Ovary (tissue), 7 donors: ENCODE measurements at regions not wholly inside any gene's neighbourhood (a gene's known extent, or its start where the extent isn't known, plus 50 kb on each side); places are given as distances from the start of the nearest gene placed in this dataset.

ENCODE experiments used
- DNase-seq, 5 donors: peaks; one replicate each; pipeline ENCODE4 v3.0.0-alpha.2; 2019 to 2020
- H3K27ac ChIP-seq, 2 donors: fragments of 200-600 bp; one replicate each; pipeline versions ENCODE4 v1.5.1 to v1.8.0; 2019 to 2022
- H3K27me3 ChIP-seq: fragments of 200-600 bp; one replicate; pipeline ENCODE4 v1.8.0; 2022
- H3K36me3 ChIP-seq: fragments of 200-600 bp; sonication (generic); one replicate; pipeline ENCODE4 v1.5.1; 2019
- H3K4me1 ChIP-seq: one replicate; pipeline ENCODE4 v1.8.1; 2013; ENCODE audit warnings: mild to moderate bottlenecking, moderate library complexity; ENCODE audit not compliant: insufficient read depth
- H3K4me3 ChIP-seq: fragments of 200-600 bp; sonication (generic); one replicate; pipeline ENCODE4 v1.5.1; 2017
- H3K9me3 ChIP-seq, 2 donors: fragments of 200-600 bp in 1 of 2; sonication (generic) in 1 of 2; one replicate each; pipeline versions ENCODE4 v1.5.1 to v1.8.1; 2013 to 2019; ENCODE audit warnings: mild to moderate bottlenecking in 1 of 2, moderate library complexity in 1 of 2
- EP300 ChIP-seq: sonication (generic); formaldehyde crosslinking; IDR thresholded peaks from one replicate; pipeline ENCODE4 v1.6.1; 2017; ENCODE audit warnings: antibody characterized with exemption
- POLR2A ChIP-seq: fragments of 450-650 bp; IDR thresholded peaks from one replicate; pipeline ENCODE4 v1.6.1; 2017; ENCODE audit warnings: antibody characterized with exemption, mild to moderate bottlenecking, moderate library complexity
- WGBS, 3 donors: extraction: QIAGEN DNeasy Blood & Tissue Kit in 1 of 3; methylation state at CpG; one replicate each; pipeline versions ENCODE4 v1.1.5 to v1.1.7; 2013 to 2017; 5-methylcytosine and 5-hydroxymethylcytosine counted together
- intact Hi-C, 4 donors: fragments of 100-400 bp; cut with DNase I; formaldehyde crosslinking; loops; one replicate each; pipeline versions ENCODE4 v1.11.0 to v1.15.1; 2022 to 2023
- TF ChIP-seq, protein P1 (sequence below), 3 donors: fragments of 450-650 bp in 2 of 3; fragments of 200-600 bp in 1 of 3; IDR thresholded peaks; one replicate each; pipeline versions ENCODE4 v1.5.1 to v1.8.0; 2016 to 2022; ENCODE audit warnings: antibody characterized with exemption in 3 of 3, mild to moderate bottlenecking in 1 of 3
- donor health status: DM: no; HTN: no; CAD: no; lungs with moderate emphysema.
- donor health status: DM: no; HTN: no; CAD: no.
- donor health status: Bipolar disorder and iron deficiency.
- donor health status: DM: no; HTN: no; CAD: no.
- donor health status: DM: yes; HTN: yes; CAD: no.

DNA sequence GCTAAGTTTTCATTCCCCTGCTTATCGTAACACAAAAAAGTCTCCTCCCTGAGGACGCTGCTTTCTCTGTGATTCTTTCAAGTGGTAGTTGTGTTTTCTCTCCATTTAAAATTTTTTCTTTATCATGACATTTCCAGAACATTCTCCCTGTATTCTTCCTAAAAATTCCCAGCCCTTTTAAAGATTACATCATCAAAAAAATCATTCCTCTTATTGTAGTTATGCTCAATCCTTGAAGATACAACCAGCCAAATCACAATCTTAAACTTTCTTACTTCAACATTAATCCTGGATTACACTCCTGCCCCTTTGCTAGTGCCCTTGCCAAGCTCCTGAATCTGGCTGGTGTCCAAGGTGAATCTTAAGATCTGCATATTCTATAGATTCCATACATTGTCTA is 163.7 kb upstream of the CBLB start:
- Histone ChIP-seq H3K4me1 (no peaks in the 10 kb centered on the region), H3K36me3 (no peaks in the 10 kb centered on the region), H3K27ac (no peak overlapping the region), H3K9me3 (no peaks in the 10 kb centered on the region), H3K27me3 (no peaks in the 10 kb centered on the region), H3K4me3 (no peak overlapping the region)
- WGBS, 3 donors: 86 to 94% (median 89%) methylated on average over 2 of the region's 2 CpGs
- intact Hi-C loops: no loop called here
- TF ChIP-seq, protein P1, sequence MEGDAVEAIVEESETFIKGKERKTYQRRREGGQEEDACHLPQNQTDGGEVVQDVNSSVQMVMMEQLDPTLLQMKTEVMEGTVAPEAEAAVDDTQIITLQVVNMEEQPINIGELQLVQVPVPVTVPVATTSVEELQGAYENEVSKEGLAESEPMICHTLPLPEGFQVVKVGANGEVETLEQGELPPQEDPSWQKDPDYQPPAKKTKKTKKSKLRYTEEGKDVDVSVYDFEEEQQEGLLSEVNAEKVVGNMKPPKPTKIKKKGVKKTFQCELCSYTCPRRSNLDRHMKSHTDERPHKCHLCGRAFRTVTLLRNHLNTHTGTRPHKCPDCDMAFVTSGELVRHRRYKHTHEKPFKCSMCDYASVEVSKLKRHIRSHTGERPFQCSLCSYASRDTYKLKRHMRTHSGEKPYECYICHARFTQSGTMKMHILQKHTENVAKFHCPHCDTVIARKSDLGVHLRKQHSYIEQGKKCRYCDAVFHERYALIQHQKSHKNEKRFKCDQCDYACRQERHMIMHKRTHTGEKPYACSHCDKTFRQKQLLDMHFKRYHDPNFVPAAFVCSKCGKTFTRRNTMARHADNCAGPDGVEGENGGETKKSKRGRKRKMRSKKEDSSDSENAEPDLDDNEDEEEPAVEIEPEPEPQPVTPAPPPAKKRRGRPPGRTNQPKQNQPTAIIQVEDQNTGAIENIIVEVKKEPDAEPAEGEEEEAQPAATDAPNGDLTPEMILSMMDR (IDR thresholded peaks at IDR 0.05): no peak
- TF ChIP-seq EP300 (no peak), POLR2A (no peak)
- DNase-seq: no peak

GRCh38 chr3:106033654-106034053 is 164.8 kb upstream of the CBLB start:
- Histone ChIP-seq H3K4me3 (no peak overlapping the region), H3K27me3 (no peaks in the 10 kb centered on the region), H3K9me3 (no peaks in the 10 kb centered on the region), H3K27ac (no peak overlapping the region), H3K36me3 (no peaks in the 10 kb centered on the region), H3K4me1 (no peaks in the 10 kb centered on the region)
- TF ChIP-seq, protein P1 (IDR thresholded peaks at IDR 0.05): no peak
- no peak for TF ChIP-seq EP300
- 94 to 96% (median 95%) methylated on average over 2 of the region's 2 CpGs for WGBS, 3 donors
- DNase-seq: no peak
- intact Hi-C loops: no loop called here

DNA sequence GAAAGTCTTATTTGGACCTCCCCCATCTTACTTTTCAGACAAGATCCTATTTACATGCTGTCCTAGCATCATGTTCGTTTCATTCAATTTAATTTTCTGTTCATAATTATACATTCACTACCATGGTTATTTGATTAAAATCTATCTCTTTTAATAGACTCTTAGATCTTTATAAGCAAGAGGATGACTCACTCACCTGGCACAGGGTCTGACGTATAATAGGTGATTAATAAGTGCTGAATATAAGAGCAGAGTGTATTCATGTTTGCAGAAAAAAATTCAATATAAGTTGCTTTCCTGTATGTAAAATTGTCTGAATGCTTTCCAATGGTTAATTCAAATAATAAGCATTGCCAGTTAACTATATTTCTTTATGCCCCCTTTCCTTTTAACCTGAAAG is 165.5 kb upstream of the CBLB start:
- H3K36me3 ChIP-seq: no peaks in the 10 kb centered on the region
- DNase-seq: no peak

GRCh38 chr3:106035619-106036018 is 166.8 kb upstream of the CBLB start:
- Histone ChIP-seq H3K27me3 (no peaks in the 10 kb centered on the region), H3K27ac (no peak overlapping the region), H3K36me3 (no peaks in the 10 kb centered on the region), H3K4me3 (no peak overlapping the region), H3K9me3 (no peaks in the 10 kb centered on the region), H3K4me1 (no peaks in the 10 kb centered on the region)
- TF ChIP-seq, protein P1 (IDR thresholded peaks at IDR 0.05): no peak
- TF ChIP-seq POLR2A (no peak), EP300 (no peak)
- intact Hi-C loops: no loop called here
- DNase-seq: no peak
- 86 to 88% (median 87%) methylated on average over 4 of the region's 4 CpGs for WGBS, 3 donors

More for the DNA sequence above, 165.5 kb upstream of the CBLB start:
- whole genome bisulfite sequencing, 3 donors: 86 to 92% (median 87%) methylated on average over 2 of the region's 2 CpGs
- intact Hi-C loops: no loop called here
- TF ChIP-seq EP300: no peak
- TF ChIP-seq, protein P1 (IDR thresholded peaks at IDR 0.05): no peak
- no peak for TF ChIP-seq POLR2A
- H3K27ac ChIP-seq: no peak overlapping the region
- no peak overlapping the region for H3K4me3 ChIP-seq
- no peaks in the 10 kb centered on the region for H3K9me3 ChIP-seq
- H3K4me1 ChIP-seq: no peaks in the 10 kb centered on the region
- no peaks in the 10 kb centered on the region for H3K27me3 ChIP-seq

DNA sequence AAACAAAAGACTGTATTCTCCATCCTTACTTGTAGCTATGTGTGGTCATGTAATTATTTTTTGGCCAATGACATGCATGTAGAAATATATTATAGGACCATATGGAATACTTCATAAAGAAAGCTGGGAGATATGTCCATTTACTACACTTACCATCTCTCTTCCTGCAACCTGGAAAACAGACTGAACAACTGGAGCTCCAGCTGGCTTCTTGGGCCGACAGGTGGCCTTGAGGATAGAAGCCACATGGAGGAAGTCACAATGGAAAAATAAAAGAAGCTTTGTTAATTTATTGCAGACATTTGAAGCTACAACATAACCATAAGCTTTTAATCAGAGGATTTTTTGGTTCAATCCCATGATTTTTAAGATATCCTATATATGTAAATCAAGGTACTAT is 167.9 kb upstream of the CBLB start:
- H3K36me3 ChIP-seq: no peaks in the 10 kb centered on the region
- H3K27me3 ChIP-seq: no peaks in the 10 kb centered on the region
- no peak for DNase-seq
- WGBS, 3 donors: 29 to 40% (median 34%) methylated on average over 1 of the region's 1 CpG
- intact Hi-C loops: no loop called here
- no peaks in the 10 kb centered on the region for H3K4me1 ChIP-seq
- H3K4me3 ChIP-seq: no peak overlapping the region
- no peaks in the 10 kb centered on the region for H3K9me3 ChIP-seq
- TF ChIP-seq EP300 (no peak), POLR2A (no peak)
- TF ChIP-seq, protein P1 (IDR thresholded peaks at IDR 0.05): no peak
- H3K27ac ChIP-seq: no peak overlapping the region
